MCF 10A (cell line): ENCODE measurements at regions not wholly inside any gene's neighbourhood (a gene's known extent, or its start where the extent isn't known, plus 50 kb on each side); places are given as distances from the start of the nearest gene placed in this dataset.

Source experiments
- BruUV-seq: library from RNA; stranded (reverse); fragments of 400-500 nt; replicated peaks from 2 replicates; lab custom pipeline; 2021; lab: Mats Ljungman, UMichigan
- CTCF ChIA-PET: fragments of 300-600 bp; sonication (Branson Sonifier 250); formaldehyde crosslinking; extraction: SDS; loops from one replicate; lab custom pipeline; 2021; ENCODE audit warnings: antibody characterized with exemption, inconsistent platforms; lab: Yijun Ruan, JAX
- POLR2A ChIA-PET: fragments of 300-600, 350-650 bp; sonication (Branson Sonifier 250); formaldehyde crosslinking; extraction: SDS; loops from one replicate; lab custom pipeline; 2020; ENCODE audit warnings: antibody characterized with exemption, inconsistent platforms; lab: Yijun Ruan, JAX
- DNase-seq: peaks from one replicate; pipeline ENCODE4 v3.0.0-alpha.2; 2018; ENCODE audit not compliant: unreplicated experiment
- H3K27ac Mint-ChIP-seq: one replicate; pipeline ENCODE4 v1.8.0; 2022; ENCODE audit warnings: mild to moderate bottlenecking, low read depth, mixed read lengths; ENCODE audit not compliant: unreplicated experiment
- H3K27me3 Mint-ChIP-seq: one replicate; pipeline ENCODE4 v1.8.0; 2022; ENCODE audit warnings: mixed read lengths; ENCODE audit not compliant: insufficient read depth, unreplicated experiment
- H3K36me3 Mint-ChIP-seq: one replicate; pipeline ENCODE4 v1.8.0; 2022; ENCODE audit warnings: mild to moderate bottlenecking, moderate library complexity, mixed read lengths; ENCODE audit not compliant: insufficient read depth, unreplicated experiment
- H3K4me1 Mint-ChIP-seq: one replicate; pipeline ENCODE4 v1.8.0; 2022; ENCODE audit warnings: mixed read lengths; ENCODE audit not compliant: insufficient read depth, unreplicated experiment
- H3K4me3 Mint-ChIP-seq: one replicate; pipeline ENCODE4 v1.8.0; 2022; ENCODE audit warnings: mild to moderate bottlenecking, moderate library complexity, mixed read lengths; ENCODE audit not compliant: unreplicated experiment
- H3K9me3 Mint-ChIP-seq: one replicate; pipeline ENCODE4 v1.8.0; 2022; ENCODE audit warnings: mixed read lengths; ENCODE audit not compliant: unreplicated experiment
- CTCF ChIP-seq: fragments of 200-600 bp; IDR thresholded peaks from one replicate; pipeline ENCODE4 v1.8.0; 2022; ENCODE audit warnings: antibody characterized with exemption, mild to moderate bottlenecking; ENCODE audit not compliant: unreplicated experiment
- intact Hi-C: fragments of 100-400 bp; cut with micrococcal nuclease; formaldehyde crosslinking; loops from 2 replicates; pipeline ENCODE4 v1.14.1; 2022

GRCh38 chr3:132248490-132248889 is 68.7 kb upstream of the ACP3 start:
- Mint-ChIP-seq H3K9me3 (no peaks in the 10 kb centered on the region), H3K36me3 (peaks cover 5% of the 10 kb centered on the region), H3K27me3 (peaks cover 11% of the 10 kb centered on the region), H3K4me3 (no peak overlapping the region), H3K4me1 (peaks cover 11% of the 10 kb centered on the region), H3K27ac (no peak overlapping the region)
- no peak for DNase-seq
- ChIA-PET CTCF (interaction anchor here (0.7 to 14.6 kb wide), 8 partner anchors 9 to 219 kb away, joined by 3 to 214 read pairs (median 4); partner anchors contain the start of gene CPNE4), POLR2A (no interaction called here)
- intact Hi-C loops = no loop called here
- BruUV-seq = no TSS peak
- TF ChIP-seq CTCF = no peak

- peak; percentile 77 for TF ChIP-seq CTCF
- BruUV-seq = no TSS peak
- no peaks in the 10 kb centered on the region for H3K36me3 Mint-ChIP-seq
- H3K9me3 Mint-ChIP-seq = no peaks in the 10 kb centered on the region
- ChIA-PET CTCF (interaction anchor here (0.7 to 14.6 kb wide), 10 partner anchors 9 to 383 kb away, joined by 3 to 214 read pairs (median 6); no protein-coding TSS in a partner anchor), POLR2A (no interaction called here)
- no peak overlapping the region for H3K27ac Mint-ChIP-seq
- H3K4me3 Mint-ChIP-seq = no peak overlapping the region
- DNase-seq = peak; percentile 69
- H3K27me3 Mint-ChIP-seq = no peaks in the 10 kb centered on the region
- no peaks in the 10 kb centered on the region for H3K4me1 Mint-ChIP-seq
- intact Hi-C loops = loop anchor here (1.0 kb wide), 2 partner anchors 90 to 146 kb away; no protein-coding TSS in a partner anchor
These were observed 63.8 kb upstream of the ACP3 start for GRCh38 chr3:132253262-132253878.

GRCh38 chr3:132254076-132254755 is 63.0 kb upstream of the ACP3 start:
- intact Hi-C loops = no loop called here
- Mint-ChIP-seq H3K9me3 (no peaks in the 10 kb centered on the region), H3K4me3 (no peak overlapping the region), H3K4me1 (no peaks in the 10 kb centered on the region), H3K36me3 (no peaks in the 10 kb centered on the region), H3K27ac (no peak overlapping the region), H3K27me3 (no peaks in the 10 kb centered on the region)
- CTCF ChIA-PET = interaction anchor here (0.5 to 8.3 kb wide), 8 partner anchors 12 to 147 kb away, joined by 3 to 221 read pairs (median 5); no protein-coding TSS in a partner anchor
- no TSS peak for BruUV-seq
- TF ChIP-seq CTCF = no peak
- POLR2A ChIA-PET = interaction anchor here (0.9 to 1.4 kb wide), 2 partner anchors 91 to 189 kb away, joined by 4 read pairs; no protein-coding TSS in a partner anchor
- no peak for DNase-seq
